ENCODE measurements at regions not wholly inside any gene's neighbourhood (a gene's known extent, or its start where the extent isn't known, plus 50 kb on each side); places are given as distances from the start of the nearest gene placed in this dataset.

DNA sequence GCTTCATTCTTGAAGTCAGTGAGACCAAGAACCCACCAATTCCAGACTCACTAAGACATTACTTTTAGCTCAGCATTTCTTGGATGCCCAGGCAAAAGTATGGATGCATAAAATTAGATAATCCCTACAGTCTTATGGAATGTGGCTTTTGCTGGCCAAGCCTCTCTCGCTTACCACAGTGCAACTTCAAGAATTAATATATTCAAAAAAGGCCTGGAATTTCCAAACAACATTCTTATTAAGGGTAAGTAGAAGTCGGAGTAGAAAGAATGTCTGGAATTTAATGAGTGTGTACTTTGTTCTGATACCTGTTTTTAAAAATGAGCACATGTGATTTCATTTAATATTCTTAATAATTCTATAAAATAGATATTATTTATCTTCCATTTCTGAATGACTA lies 302.4 kb upstream of the TMTC4 start:
- no peak for TF ChIP-seq EZH2 (IDR thresholded peaks at IDR 0.05; ENCODE audit: low read depth, unreplicated experiment)
- TF ChIP-seq, protein P1, sequence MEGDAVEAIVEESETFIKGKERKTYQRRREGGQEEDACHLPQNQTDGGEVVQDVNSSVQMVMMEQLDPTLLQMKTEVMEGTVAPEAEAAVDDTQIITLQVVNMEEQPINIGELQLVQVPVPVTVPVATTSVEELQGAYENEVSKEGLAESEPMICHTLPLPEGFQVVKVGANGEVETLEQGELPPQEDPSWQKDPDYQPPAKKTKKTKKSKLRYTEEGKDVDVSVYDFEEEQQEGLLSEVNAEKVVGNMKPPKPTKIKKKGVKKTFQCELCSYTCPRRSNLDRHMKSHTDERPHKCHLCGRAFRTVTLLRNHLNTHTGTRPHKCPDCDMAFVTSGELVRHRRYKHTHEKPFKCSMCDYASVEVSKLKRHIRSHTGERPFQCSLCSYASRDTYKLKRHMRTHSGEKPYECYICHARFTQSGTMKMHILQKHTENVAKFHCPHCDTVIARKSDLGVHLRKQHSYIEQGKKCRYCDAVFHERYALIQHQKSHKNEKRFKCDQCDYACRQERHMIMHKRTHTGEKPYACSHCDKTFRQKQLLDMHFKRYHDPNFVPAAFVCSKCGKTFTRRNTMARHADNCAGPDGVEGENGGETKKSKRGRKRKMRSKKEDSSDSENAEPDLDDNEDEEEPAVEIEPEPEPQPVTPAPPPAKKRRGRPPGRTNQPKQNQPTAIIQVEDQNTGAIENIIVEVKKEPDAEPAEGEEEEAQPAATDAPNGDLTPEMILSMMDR (conservative IDR thresholded peaks at IDR 0.05; ENCODE audit: low read depth in 2 of 2) = no peak
- TF ChIP-seq POLR2AphosphoS5 (IDR thresholded peaks at IDR 0.05; ENCODE audit: low read depth) = no peak
- no peak for TF ChIP-seq STAT1 (IDR thresholded peaks at IDR 0.05; ENCODE audit: unreplicated experiment)
- TF ChIP-seq CREB1 (CRISPR knock-in tag; IDR thresholded peaks at IDR 0.05; ENCODE audit: low read depth) = no peak
- no peak for TF ChIP-seq EZH2phosphoT487 (IDR thresholded peaks at IDR 0.05; ENCODE audit: unreplicated experiment)

All from GM23338 (cell line).